ENCODE measurements at regions not wholly inside any gene's neighbourhood (a gene's known extent, or its start where the extent isn't known, plus 50 kb on each side); places are given as distances from the start of the nearest gene placed in this dataset.

DNA sequence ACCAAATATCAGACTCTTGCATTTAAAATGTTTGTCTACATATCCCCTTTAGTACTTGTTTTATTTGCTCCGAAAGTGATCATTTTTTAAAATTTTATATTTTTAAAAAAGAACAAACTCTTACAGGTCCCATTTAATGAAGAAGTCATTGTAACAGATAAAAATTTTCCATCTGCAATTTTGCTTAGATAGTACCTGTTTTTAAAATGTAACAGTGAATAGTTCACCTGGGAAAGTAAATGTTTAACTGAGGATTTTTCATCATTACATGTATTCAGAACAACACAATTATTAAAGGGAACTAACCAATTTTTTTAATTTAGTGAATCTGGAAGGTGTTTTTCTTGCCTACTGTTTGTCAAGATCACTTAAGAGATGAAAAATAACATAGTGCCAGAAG, 1099.5 kb upstream of the PHF14 start:
- no peak for DNase-seq

DNA sequence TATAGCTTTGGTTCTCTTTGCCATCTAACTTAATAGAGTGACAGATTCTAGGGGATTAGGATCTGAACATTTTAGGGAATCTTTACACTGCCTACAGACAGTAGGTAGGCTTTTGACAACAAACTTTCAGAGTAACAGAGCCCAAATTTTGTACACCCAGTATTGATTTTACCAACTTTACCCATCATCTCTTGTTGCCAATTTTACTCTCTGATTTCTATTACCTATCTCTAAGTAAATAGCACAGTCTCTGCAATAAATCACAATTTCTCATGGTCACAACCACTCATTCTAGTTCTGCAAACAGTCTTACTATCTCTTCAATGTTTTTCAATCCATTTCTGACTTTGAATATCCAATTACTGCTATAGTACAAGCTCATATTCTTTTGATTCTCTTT, 1097.6 kb upstream of the PHF14 start:
- DNase-seq: no peak

DNA sequence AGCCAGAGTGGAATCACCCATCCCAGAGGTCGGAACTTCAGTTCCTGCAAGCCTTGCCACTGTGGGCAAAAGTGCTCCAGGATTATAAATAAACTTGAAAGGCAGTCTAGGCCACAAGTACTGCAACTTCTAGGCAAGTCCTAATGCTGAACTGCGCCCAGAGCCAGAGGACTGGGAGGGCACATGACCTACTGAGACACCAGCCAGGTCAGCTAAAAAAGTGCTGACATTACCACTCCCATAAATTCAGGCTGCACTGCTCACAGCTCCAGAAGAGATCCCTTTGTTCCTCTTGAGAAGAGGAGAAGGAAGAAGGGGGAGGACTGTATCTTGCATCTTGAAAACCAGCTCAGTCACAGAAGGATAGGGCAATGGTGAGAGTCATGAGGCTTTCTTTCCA, 1084.1 kb upstream of the PHF14 start:
- DNase-seq: no peak

DNA sequence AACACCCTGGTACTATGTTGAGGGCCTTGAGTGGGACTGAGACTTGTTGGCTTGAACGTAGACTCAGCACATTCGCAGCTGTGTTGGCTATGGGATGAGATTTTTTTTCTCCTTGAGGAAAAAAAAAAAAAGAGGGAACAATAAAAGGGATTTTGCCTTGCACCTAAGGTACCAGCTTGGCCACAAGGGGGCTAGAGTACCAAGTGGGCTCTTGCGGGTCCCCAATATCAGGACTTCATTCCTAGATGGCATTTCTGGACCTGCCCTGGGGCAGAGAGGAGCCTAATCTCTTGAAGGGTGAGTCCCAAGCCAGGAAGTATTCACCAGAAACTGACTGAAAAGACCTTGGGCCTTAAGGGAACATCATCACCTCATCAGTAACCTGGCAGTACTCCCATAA, 1083.6 kb upstream of the PHF14 start:
- DNase-seq: no peak

DNA sequence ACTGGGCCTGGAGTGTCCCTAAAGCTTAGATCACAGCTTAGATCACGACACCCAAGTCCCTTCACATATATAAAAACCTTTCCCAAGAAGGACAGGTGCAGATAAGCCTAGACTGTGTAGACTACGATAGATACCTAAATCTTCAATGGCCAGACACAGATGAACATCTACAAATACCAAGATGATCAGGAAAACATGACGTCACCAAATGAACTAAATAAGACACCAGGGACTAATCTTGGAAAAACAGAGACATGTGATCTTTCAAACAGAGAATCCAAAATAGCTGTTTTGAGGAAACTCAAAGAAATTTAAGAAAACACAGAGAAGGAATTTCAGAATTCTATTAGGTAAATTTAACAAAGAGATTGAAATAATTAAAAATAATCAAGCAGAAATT, 1082.6 kb upstream of the PHF14 start:
- DNase-seq: no peak

DNA sequence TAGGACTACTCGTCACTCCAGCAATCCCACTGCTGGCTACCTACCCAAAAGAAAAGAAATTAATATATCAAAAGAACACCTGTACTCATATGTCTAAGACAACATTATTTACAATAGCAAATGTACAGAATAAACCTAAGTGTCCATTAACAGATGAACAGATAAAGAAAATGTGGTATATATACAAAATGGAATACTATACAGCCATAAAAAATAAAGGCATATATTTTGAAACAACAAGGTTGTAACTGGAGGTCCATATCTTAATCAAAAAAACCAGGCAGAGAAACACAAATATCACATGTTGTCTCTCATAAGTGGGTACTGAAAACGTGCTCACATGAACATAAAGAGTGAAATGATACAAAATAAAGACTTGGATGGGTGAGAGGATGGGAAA, 1073.3 kb upstream of the PHF14 start:
- DNase-seq: no peak

DNA sequence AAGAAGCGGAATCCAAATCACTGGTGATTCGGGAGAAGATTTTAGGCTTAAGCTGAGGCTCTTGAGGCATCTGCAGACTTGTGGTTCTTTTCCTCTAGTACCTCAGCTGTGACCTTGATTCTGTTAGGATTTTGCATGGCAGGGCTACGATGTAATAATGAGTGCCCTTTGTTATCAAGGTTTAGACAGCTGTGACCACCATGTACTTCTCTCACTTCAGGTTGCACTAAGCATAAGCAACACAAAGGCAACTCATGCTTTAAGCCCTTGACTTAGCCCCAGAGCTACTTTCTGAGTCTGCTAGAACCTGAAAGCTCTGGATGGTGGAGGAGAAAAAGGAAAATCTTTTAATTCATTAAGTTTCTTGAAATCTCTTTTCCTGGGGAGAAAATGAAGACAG, 1052.3 kb upstream of the PHF14 start:
- DNase-seq: no peak

DNA sequence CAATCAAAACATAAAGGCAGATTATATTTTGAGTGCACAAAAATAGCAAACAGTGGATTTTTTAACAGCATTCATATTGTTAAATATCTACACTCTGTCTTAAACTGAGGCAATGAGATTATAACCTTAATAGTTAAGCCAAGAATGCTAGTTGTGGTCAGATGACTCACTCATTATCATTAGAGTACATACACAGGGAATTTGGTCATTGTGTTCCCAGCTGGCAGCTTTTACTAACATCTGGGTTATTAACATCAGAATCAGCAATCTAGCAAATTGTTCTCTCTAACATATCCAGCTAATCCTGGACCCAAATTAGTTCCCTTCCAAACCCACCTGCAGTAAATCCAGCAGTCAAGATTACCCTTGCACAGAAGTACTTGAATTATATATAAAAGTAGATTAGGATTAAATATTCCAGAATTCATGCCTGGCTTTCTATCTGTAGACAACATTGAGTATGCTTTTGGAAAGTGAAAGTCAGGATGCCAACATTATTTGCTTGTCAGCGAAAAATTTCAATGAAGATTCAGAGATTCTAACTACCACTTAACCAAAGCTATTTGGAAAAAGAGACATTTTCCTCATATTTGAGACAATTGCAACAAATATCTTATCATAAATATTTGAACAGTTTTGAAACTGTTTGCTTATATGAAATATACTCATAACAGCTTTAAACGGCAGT, 1035.6 kb upstream of the PHF14 start:
- DNase-seq: no peak

DNA sequence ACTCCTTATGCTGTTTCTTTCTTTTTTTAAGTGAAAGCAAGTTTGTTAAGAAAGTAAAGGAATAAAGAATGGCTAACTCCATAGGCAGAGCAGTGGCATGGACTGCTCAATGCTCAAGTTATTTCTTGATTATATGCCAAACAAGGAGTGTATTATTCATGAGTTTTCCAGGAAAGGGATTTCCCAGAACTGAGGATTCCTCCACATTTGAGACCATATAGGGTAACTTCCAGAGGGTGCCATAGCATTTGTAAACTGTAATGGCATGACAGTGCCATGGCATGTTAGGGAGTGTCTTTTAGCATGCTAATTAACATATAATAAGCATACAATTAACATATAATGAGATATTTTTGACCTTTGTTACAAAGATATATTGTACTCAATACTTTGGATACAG, 1034.5 kb upstream of the PHF14 start:
- no peak for DNase-seq

DNA sequence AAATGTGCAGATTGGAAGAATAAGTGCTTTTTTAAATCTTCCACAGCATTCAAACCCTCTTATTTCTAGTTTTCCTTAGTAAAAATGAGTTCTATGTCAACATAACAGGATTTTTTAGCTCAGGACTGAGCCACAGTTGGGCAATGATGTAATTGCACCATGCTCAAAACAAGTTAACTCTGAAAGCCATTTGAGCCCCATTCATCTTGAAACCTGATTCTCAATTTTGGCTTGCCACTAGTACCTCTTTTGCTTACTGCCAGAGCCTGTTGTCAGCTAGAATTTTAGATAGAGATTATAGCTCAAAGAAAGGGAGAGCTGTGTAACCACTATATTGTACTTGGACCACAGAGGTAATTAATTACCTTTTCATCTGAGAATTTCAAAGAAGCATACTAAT, 1028.5 kb upstream of the PHF14 start:
- DNase-seq: peak in 1 of 5 experiments; percentile 38

DNA sequence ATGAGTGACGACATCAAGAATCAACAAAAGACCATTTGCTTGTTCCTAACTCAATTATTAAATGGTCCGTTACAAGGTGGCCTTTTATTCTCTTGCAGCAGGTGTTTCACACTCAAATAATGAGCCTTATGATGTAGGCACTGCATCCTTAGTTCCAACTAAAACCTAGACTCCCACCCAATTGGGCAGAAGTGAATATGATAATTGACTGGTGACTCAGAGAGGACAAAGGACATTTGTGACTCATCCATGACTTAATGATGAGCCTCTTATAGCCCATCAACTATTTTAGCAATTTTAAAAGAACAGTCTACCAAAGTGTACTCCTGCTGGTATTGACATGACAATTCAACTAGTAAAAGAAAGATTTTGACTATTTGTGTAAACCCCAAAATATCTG, 1027.8 kb upstream of the PHF14 start:
- DNase-seq: no peak

DNA sequence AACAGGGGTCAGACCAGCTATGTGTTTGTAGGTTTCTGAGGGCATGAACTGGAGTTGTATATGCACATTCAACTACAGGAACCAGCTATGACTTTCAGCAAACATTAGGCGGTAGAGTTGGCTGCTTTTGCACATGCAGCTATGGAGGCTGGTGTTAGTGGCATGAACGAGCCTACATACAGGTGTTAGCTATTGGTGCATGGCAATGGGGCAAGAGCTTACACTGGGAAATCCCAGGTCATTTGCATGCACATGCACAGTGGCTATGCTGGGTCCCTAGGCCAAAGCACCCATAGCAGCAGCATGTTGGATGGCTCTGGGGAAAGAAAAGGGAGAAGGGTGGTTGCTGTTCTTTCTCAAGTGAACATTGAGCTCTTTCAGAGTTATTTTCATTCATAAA, 1018.5 kb upstream of the PHF14 start:
- no peak for DNase-seq

DNA sequence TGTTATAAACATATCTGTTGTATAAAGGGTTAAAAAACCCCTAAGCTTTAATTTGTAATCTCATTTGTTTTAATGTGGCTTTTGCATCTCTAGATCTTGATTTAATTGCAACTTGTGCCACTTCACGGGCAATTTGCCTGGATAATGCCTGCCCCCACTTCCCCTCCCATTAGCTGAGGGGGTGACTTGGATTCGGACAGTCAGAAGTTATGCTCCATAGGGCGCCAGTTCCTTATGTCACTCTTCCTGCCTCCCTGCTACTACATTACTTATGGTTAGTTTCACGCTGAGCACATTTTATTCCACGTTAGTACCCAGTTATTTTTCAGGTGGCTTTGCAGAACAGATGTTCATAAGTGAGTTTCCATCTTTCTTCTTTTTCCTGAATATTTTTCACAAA, 1015.2 kb upstream of the PHF14 start:
- no peak for DNase-seq

DNA sequence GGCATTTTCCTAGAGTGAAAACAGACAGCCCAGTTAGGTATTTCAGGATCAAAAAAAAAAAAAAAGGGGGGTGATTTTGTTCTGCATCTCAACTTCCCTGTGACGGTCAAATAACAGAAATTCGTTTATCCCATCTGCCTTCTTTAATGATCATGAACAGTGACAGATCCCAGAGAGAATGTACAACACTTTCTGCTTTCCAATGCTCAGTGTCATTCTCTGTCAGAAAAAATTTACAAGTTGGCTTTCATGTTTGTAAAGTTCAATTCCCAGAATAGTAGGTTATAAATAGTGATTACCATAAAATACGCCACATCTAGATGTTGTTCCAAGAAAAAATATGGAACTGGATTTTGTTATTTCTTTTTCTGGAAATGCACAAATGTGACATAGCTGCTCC, 1013.2 kb upstream of the PHF14 start:
- no peak for DNase-seq

DNA sequence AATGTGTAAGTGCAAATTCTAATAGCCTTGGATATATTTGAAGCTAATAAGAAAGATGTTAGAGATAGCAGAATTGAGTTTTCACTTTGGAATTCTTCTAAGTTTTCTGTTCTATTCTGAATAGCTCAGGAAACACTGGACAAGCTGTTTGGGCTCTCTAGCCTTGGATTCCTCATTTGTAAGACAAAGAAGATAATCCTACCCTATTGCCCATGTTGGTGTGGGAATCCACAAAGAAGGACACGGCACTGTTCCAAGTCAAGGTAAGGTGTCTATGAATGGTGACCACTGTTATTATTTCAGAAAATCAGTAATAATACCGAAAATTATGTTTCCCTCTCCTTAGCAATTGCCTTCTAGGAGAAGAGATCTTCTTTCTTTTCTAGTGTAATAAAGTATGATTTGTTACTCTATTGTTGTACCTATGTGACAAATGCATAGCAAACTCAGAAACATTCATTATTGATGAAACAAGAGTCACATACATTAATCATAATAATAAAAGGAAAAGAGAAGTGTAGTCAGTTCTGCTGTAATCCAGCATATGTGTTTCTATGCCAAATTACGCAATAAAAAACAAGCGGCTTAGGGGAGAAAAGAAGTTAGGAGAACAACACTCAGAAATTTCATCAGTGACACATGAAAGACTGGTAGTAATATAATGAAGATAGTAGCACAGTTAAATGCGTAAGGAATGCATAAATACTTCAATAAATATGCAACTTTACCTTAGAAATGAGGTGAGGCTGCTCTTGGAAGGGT, 1012.3 kb upstream of the PHF14 start:
- DNase-seq: no peak

DNA sequence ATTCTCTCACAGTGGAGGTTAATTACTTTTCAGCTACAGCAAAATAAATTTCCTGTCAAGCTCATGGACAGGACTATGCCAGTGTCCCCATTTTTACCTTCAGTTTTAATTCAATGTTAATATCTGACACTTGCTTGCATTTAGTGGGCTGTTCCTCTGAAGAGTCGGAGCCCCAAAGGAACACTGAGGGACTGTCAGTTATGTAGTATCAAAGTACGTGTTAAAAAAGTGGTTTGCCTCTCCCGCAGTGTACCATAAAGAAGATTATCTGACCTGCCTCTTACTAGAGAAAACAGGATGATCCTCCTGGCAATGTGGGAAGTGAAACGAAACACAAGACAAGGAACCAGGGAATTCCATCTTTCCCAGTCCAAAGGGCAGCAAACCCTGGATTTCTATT, 1010.9 kb upstream of the PHF14 start:
- no peak for DNase-seq

DNA sequence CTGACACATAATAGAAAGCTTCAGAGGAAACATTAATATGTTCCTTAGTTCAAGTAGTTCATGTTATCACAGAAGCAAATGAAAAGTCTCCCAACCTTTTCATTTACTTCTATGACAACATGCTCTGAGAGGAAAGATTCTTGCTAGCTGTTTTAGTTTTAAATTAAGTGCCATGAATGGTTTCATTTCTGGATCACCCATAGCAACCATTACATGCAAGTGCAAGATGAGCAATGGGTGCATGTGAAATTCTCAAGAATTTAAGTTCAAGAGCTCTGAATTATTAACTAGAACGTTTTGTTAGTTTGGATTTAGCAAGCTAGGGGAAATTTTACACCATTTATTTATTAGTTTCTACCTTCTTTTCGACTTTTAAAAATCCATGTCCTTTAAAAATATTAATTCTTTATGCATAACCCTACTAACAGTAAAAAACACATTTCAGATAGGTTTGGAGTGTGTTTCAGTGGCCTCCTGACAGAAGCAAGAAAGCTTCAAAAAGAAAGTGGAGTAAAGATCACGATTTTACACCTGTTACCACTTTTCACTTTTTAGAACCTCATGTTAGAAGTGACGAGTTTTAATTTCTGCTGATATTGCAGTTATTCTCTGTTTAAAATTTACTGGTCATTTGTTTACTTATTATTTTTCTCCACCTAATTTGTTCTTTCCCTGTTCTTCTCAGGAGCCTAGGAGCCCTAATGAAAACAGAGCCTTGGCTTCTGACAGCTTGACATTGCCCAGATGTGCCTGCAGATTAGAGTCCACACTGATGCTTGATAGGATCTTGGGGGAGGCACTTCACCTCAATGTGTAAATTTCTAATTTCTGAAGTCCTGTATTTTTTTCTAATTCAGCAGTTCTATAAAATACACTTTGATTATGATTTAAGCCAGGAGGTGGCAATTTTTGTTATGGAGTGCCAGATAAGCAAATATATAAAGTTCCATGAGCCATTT, 995.3 kb upstream of the PHF14 start:
- DNase-seq: peak in 1 of 5 experiments; percentile 56

DNA sequence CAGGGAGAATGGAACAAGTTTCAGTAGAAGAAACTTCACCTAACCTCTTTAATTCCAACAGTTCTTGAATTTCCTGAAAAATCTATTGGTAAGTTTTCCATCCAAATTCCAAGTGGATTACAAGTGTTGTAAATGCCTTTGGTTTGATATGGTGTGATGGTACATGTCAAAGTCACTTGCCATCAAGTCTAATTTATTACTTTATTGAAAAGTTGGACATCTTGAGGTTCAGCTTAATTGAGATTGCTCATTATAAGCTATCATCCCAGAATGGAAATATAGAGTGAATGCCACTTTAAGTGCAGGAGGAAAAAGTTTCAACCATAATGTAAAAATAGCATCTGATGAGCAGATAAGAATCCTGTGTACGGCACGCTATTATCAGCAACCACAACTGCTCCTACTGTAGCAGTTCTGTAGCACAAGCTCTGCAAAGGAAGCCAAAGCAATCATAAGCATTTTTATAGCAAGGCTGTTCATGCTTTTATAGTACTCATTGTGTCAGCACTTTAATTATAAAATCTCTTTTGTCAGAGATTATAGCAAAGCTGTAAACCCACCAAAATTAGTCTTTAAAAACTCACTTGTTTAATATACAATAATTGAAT, 991.8 kb upstream of the PHF14 start:
- DNase-seq: peak in 1 of 5 experiments; percentile 81

DNA sequence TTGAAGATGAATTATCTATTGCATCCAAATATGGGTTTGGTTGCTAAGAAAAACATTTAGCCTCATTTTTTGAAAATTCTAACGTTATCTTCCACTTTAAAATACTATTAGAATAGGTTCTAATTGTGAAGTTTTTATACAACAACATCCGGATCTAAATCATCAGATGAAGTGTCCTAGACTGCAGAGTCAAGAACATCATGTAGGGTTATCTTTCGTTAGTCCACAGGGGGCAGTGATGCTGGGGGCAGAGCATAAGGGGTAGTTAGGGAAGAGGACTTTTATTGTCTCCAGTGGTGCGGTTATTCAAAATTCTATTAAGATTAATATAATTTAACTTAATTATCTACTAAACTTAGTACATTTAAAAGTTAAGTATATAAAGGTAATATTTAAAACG, 990.6 kb upstream of the PHF14 start:
- DNase-seq: no peak

DNA sequence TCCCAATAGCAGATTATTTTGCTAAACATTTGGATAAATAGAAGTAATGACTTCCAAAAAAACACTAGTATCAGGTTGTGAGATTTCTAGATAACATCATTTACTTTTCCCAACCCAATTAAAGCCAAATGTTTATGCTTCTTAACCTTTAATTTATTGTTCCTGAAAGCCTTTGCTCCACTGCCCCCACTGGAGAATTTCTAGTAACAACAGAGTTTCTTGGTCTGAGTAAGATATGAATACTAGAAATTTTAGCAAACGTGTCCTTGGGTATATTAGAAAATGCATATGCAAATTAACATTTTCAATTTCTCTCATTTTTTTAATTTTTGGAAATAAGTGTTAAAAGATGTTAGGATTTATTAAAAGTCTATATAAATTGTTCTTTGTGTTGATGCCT, 958.0 kb upstream of the PHF14 start:
- DNase-seq: no peak

DNA sequence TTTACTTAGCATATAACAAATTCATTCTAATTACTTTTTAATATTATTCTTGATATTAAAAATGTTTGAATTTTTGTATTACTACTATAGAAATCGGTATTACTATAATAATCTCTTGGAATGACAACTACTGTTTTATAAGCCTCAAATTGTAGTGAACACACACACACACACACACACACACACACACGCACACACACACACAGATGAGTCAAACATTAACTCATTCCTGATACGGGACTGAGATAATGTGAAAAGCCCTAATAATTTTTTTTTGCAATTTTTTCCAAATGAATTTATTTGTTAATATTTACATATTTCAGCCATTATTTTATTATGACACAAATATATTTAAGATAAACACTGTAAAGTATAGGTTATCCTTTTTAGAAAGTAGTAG, 951.2 kb upstream of the PHF14 start:
- no peak for DNase-seq

DNA sequence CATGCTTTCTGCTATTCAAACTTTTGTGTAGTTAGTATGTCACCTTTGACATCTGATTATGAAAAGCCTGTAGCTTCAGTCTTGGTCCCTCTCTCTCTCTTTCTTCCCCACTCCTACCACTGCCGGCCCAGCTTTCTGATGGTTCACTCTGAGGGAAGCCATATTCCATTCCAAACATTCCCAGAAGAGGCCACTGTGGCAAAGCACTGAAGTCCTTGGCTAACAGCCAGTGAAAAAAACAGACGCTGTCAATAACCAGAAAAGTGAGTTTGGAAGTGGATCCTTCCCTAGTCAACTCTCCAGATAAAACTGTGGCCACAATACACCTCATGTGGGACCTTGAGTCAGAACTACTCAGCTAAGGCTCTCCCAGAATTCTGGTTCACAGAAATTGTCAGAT, 950.7 kb upstream of the PHF14 start:
- no peak for DNase-seq
